K562 (cell line): ENCODE measurements at regions not wholly inside any gene's neighbourhood (a gene's known extent, or its start where the extent isn't known, plus 50 kb on each side); places are given as distances from the start of the nearest gene placed in this dataset.

Experiments
- MAFK ChIP-seq: IDR thresholded peaks from 2 replicates; pipeline ENCODE4 v1.6.1; 2011; ENCODE audit warnings: low read length, improper control_type of control experiment
- MYC ChIP-seq, 2 experiments: fragments of 250-450 bp in 1 of 2; sonication (Bioruptor Pico) in 1 of 2; IDR thresholded peaks; 2 replicates each; pipeline versions ENCODE4 v1.5.1 to v1.6.1; 2012 to 2021; ENCODE audit warnings: low read depth in 2 of 2, borderline replicate concordance in 1 of 2, improper control_type of control experiment in 1 of 2, low read length in 1 of 2, mild to moderate bottlenecking in 1 of 2, moderate library complexity in 1 of 2
- NR3C1 ChIP-seq: sonication (generic); formaldehyde crosslinking; IDR thresholded peaks from 2 replicates; pipeline ENCODE4 v1.8.1; 2022; ENCODE audit warnings: missing genetic modification reagents
- POLR2A ChIP-seq: fragments of 450-650 bp; conservative IDR thresholded peaks from 2 replicates; pipeline ENCODE4 v1.6.1; 2016
- SIN3A ChIP-seq, 2 experiments: fragments of 150-350 bp in 1 of 2; IDR thresholded peaks; 2 replicates each; pipeline ENCODE4 v1.6.1; 2011 to 2016; ENCODE audit warnings: borderline replicate concordance in 2 of 2, low read depth in 2 of 2, low read length in 2 of 2, mild to moderate bottlenecking in 2 of 2, moderate library complexity in 2 of 2; ENCODE audit not compliant: control insufficient read depth in 1 of 2
- TEAD4 ChIP-seq, 2 experiments: sonication (generic) in 1 of 2; formaldehyde crosslinking in 1 of 2; IDR thresholded peaks; 2 replicates each; pipeline versions ENCODE4 v1.6.1 to v1.8.0; 2012 to 2022; ENCODE audit warnings: borderline replicate concordance in 1 of 2, inconsistent platforms in 1 of 2, low read length in 1 of 2, mild to moderate bottlenecking in 1 of 2, missing genetic modification reagents in 1 of 2
- ZKSCAN3 ChIP-seq: fragments of 250-450 bp; sonication (Bioruptor Pico); IDR thresholded peaks from 2 replicates; pipeline ENCODE4 v1.4.0; 2020
- TF ChIP-seq, protein P1 (sequence below): sonication (generic); formaldehyde crosslinking; IDR thresholded peaks from 2 replicates; pipeline ENCODE4 v1.8.0; 2022; ENCODE audit warnings: mild to moderate bottlenecking, missing genetic modification reagents
- TF ChIP-seq, protein P2 (sequence below): fragments of 450-650 bp; IDR thresholded peaks from 2 replicates; pipeline ENCODE4 v1.6.1; 2016; ENCODE audit warnings: low read depth, mild to moderate bottlenecking, moderate library complexity
- TF ChIP-seq, protein P3 (sequence below), 3 experiments: IDR thresholded peaks in 2 of 3; conservative IDR thresholded peaks in 1 of 3; 2 replicates each; pipeline ENCODE4 v1.5.1; 2011 to 2012; ENCODE audit warnings: low read length in 3 of 3, mild to moderate bottlenecking in 3 of 3, control low read depth in 2 of 3, improper control_type of control experiment in 1 of 3, inconsistent platforms in 1 of 3, low read depth in 1 of 3, mixed read lengths in 1 of 3, moderate library complexity in 1 of 3; ENCODE audit not compliant: insufficient read depth in 2 of 3

DNA sequence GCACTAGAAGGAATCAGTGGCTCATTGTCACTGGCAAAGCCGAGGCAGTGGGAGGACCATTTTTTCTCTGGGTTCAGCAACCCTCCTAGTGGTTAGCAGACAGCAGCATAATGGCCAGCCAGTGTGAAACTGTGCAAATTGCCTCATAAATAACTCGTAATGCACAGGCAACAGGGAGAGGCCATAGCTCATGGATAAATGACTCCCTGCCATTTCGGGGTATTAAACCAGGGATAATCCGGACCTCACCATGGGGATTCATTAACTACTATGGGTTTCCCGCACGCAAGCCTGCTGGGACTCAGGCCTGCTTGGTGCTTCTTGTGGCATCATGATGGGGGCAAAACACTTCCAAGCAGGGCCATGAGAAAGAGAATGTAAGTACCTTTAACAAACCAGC, 158.2 kb upstream of the CHD6 start:
- TF ChIP-seq NR3C1 = no peak
- no peak for TF ChIP-seq SIN3A (IDR thresholded peaks at IDR 0.05; ENCODE audit: borderline replicate concordance in 2 of 2, control insufficient read depth in 1 of 2, low read depth in 2 of 2, low read length in 2 of 2)
- TF ChIP-seq MAFK = no peak
- TF ChIP-seq MYC (IDR thresholded peaks at IDR 0.05; ENCODE audit: low read depth, low read length) = no peak
- TF ChIP-seq MYC (CRISPR knock-in tag; IDR thresholded peaks at IDR 0.05; ENCODE audit: borderline replicate concordance, low read depth) = no peak
- TF ChIP-seq, protein P1, sequence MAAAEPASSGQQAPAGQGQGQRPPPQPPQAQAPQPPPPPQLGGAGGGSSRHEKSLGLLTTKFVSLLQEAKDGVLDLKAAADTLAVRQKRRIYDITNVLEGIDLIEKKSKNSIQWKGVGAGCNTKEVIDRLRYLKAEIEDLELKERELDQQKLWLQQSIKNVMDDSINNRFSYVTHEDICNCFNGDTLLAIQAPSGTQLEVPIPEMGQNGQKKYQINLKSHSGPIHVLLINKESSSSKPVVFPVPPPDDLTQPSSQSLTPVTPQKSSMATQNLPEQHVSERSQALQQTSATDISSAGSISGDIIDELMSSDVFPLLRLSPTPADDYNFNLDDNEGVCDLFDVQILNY (CRISPR knock-in tag) = no peak
- TF ChIP-seq, protein P2, sequence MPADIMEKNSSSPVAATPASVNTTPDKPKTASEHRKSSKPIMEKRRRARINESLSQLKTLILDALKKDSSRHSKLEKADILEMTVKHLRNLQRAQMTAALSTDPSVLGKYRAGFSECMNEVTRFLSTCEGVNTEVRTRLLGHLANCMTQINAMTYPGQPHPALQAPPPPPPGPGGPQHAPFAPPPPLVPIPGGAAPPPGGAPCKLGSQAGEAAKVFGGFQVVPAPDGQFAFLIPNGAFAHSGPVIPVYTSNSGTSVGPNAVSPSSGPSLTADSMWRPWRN = no peak
- TF ChIP-seq, protein P3, sequence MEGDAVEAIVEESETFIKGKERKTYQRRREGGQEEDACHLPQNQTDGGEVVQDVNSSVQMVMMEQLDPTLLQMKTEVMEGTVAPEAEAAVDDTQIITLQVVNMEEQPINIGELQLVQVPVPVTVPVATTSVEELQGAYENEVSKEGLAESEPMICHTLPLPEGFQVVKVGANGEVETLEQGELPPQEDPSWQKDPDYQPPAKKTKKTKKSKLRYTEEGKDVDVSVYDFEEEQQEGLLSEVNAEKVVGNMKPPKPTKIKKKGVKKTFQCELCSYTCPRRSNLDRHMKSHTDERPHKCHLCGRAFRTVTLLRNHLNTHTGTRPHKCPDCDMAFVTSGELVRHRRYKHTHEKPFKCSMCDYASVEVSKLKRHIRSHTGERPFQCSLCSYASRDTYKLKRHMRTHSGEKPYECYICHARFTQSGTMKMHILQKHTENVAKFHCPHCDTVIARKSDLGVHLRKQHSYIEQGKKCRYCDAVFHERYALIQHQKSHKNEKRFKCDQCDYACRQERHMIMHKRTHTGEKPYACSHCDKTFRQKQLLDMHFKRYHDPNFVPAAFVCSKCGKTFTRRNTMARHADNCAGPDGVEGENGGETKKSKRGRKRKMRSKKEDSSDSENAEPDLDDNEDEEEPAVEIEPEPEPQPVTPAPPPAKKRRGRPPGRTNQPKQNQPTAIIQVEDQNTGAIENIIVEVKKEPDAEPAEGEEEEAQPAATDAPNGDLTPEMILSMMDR (IDR thresholded peaks at IDR 0.05 in 2 of 3, conservative IDR thresholded peaks at IDR 0.05 in 1 of 3; ENCODE audit: insufficient read depth in 2 of 3, low read depth in 1 of 3, low read length in 3 of 3) = no peak
- no peak for TF ChIP-seq POLR2A
- no peak for TF ChIP-seq ZKSCAN3
- TF ChIP-seq TEAD4 (IDR thresholded peaks at IDR 0.05; ENCODE audit: low read length) = no peak
- TF ChIP-seq TEAD4 (CRISPR knock-in tag; IDR thresholded peaks at IDR 0.05; ENCODE audit: borderline replicate concordance) = no peak
